ENCODE measurements at regions not wholly inside any gene's neighbourhood (a gene's known extent, or its start where the extent isn't known, plus 50 kb on each side); places are given as distances from the start of the nearest gene placed in this dataset.

DNA sequence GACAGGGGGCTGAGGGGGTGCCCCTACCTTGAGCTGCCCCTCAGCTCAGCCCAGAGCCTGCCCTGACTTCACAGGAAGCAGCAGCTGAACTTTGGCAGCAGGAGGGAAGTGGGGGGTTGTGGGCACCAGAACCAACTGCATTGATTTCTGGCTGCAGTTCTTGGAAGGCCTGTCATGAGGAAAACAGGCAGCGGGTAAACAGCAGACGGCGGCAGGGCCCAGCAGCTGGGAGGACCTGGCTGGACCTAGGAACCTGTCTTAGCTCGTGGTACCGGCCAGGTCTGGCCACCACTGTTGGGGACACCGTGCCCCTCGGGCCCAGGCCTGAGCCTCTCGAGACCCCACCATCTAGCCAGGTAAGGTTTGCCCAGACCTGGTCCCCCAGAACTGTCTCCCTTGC, 154.2 kb upstream of the MYL2 start:
- TF ChIP-seq, protein P1, sequence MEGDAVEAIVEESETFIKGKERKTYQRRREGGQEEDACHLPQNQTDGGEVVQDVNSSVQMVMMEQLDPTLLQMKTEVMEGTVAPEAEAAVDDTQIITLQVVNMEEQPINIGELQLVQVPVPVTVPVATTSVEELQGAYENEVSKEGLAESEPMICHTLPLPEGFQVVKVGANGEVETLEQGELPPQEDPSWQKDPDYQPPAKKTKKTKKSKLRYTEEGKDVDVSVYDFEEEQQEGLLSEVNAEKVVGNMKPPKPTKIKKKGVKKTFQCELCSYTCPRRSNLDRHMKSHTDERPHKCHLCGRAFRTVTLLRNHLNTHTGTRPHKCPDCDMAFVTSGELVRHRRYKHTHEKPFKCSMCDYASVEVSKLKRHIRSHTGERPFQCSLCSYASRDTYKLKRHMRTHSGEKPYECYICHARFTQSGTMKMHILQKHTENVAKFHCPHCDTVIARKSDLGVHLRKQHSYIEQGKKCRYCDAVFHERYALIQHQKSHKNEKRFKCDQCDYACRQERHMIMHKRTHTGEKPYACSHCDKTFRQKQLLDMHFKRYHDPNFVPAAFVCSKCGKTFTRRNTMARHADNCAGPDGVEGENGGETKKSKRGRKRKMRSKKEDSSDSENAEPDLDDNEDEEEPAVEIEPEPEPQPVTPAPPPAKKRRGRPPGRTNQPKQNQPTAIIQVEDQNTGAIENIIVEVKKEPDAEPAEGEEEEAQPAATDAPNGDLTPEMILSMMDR (IDR thresholded peaks at IDR 0.05; ENCODE audit: low read depth, low read length) = no peak
- TF ChIP-seq EZH2phosphoT487 (IDR thresholded peaks at IDR 0.05; ENCODE audit: low read depth) = no peak

Measured in OCI-LY3 (cell line).